Stimulated activated memory B cell treated with anti-CD40 and anti-IgM and Interleukin-4, amounts not matched to agents 10 μg/mL and 1 μg/mL and 100 μg/mL, for 72 hours (primary cell): ENCODE measurements at regions not wholly inside any gene's neighbourhood (a gene's known extent, or its start where the extent isn't known, plus 50 kb on each side); places are given as distances from the start of the nearest gene placed in this dataset.

Source experiments
- ATAC-seq: fragments of 150-1000 bp; cut with Tn5 transposase; 2 replicates; pipeline ENCODE4 v1.10.0; 2021
- H3K27ac Mint-ChIP-seq: one replicate; pipeline ENCODE4 v1.8.0; 2022; ENCODE audit warnings: mild to moderate bottlenecking, mixed read lengths
- H3K27me3 Mint-ChIP-seq: one replicate; pipeline ENCODE4 v1.8.0; 2022; ENCODE audit warnings: mixed read lengths
- H3K36me3 Mint-ChIP-seq: one replicate; pipeline ENCODE4 v1.8.0; 2022; ENCODE audit warnings: mixed read lengths
- H3K4me1 Mint-ChIP-seq: one replicate; pipeline ENCODE4 v1.8.0; 2022; ENCODE audit warnings: mixed read lengths
- H3K4me3 Mint-ChIP-seq: one replicate; pipeline ENCODE4 v1.8.0; 2022; ENCODE audit warnings: mild to moderate bottlenecking, moderate library complexity, mixed read lengths
- H3K9me3 Mint-ChIP-seq: one replicate; pipeline ENCODE4 v1.8.0; 2022; ENCODE audit warnings: mixed read lengths

DNA sequence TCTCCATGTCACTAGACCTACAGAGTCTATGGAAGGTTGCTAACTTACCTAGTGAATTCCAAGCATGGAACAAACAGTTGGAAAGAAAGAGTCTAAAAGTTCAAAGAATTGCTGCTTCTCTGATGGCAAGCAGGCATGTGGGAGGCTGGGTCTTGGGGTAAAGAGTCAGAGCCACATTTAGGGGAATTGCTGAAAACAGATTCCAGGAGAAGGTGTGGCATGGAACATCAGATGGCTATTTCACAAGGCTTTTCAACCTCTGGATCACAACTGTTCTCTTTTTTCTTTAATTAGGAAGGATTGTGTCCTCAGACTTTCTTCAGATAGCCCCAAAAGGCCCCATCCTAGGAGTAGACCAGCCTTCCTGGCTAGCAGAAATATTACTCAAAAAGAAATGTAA is 601.5 kb downstream of the MAFB start:
- Mint-ChIP-seq H3K4me1 (no peaks in the 10 kb centered on the region), H3K27ac (no peak overlapping the region), H3K9me3 (peaks cover 9% of the 10 kb centered on the region), H3K27me3 (peaks cover 9% of the 10 kb centered on the region), H3K36me3 (no peaks in the 10 kb centered on the region), H3K4me3 (no peak overlapping the region)
- ATAC-seq = no peak

DNA sequence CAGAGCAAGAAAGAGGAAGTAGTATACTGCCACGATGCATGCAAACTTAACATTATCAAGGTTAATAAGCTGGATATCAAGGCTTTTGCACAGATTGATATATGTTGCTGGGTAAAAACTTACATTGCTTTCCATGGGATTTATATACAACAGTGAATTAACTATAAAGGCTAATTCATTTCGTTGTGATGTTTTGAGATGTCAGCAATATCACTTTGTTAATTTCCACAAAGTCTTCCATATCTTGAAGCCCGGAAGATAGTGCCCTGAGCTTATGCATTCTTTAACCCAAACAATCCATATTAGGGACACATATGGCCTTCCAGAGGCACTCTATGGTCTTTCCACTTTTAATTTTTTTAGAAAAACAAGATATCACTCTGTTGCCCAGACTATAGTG is 603.5 kb downstream of the MAFB start:
- Mint-ChIP-seq H3K4me3 (no peak overlapping the region), H3K27ac (no peak overlapping the region), H3K27me3 (peaks cover 9% of the 10 kb centered on the region), H3K9me3 (peaks cover 3% of the 10 kb centered on the region), H3K4me1 (no peaks in the 10 kb centered on the region), H3K36me3 (no peaks in the 10 kb centered on the region)
- no peak for ATAC-seq

- peaks cover 3% of the 10 kb centered on the region for H3K9me3 Mint-ChIP-seq
- H3K4me1 Mint-ChIP-seq = no peaks in the 10 kb centered on the region
- no peak for ATAC-seq
- no peaks in the 10 kb centered on the region for H3K36me3 Mint-ChIP-seq
- H3K27ac Mint-ChIP-seq = no peak overlapping the region
- peaks cover 9% of the 10 kb centered on the region for H3K27me3 Mint-ChIP-seq
- no peak overlapping the region for H3K4me3 Mint-ChIP-seq
Measured at GRCh38 chr20:40082436-40082835, 606.6 kb downstream of the MAFB start.

GRCh38 chr20:40081653-40082052 is 607.4 kb downstream of the MAFB start:
- no peak for ATAC-seq
- Mint-ChIP-seq H3K4me1 (no peaks in the 10 kb centered on the region), H3K36me3 (no peaks in the 10 kb centered on the region), H3K9me3 (peaks cover 3% of the 10 kb centered on the region), H3K27ac (no peak overlapping the region), H3K27me3 (peaks cover 9% of the 10 kb centered on the region), H3K4me3 (no peak overlapping the region)

- Mint-ChIP-seq H3K4me3 (no peak overlapping the region), H3K9me3 (peaks cover 3% of the 10 kb centered on the region), H3K27me3 (peaks cover 9% of the 10 kb centered on the region), H3K27ac (no peak overlapping the region), H3K36me3 (no peaks in the 10 kb centered on the region), H3K4me1 (no peaks in the 10 kb centered on the region)
- peak; percentile 12 for ATAC-seq
Measured at GRCh38 chr20:40080041-40080652, 608.9 kb downstream of the MAFB start.

DNA sequence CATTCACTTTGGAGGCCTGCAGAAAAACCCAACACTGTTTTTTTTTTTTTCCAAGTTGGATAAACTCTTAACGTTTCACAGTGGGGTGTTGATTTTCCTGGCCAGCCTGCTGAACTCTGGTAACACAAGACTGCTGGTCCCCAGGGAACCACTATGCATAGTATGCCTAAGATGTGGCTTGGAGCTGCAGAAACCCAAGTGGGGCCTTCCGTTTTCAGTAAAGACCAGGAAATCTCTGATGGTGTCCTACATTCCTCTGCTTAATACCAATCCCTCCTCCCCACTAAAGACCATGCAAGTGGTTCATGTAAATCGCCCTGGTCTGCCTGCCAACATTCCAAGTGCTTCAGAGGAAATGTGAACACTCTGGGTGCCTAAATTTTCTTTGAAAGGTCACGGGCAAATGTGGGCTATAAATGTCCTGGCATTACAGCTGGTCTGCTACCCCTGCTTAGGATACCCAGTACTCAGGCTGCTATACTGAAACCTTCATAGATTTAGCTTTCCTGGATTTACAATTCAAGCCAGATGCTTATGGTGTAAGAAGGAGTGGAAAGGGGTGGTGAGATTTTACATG is 615.4 kb downstream of the MAFB start:
- ATAC-seq = no peak
- Mint-ChIP-seq H3K36me3 (no peaks in the 10 kb centered on the region), H3K27ac (no peak overlapping the region), H3K27me3 (peaks cover 9% of the 10 kb centered on the region), H3K4me3 (no peak overlapping the region), H3K4me1 (no peaks in the 10 kb centered on the region), H3K9me3 (peaks cover 5% of the 10 kb centered on the region)

DNA sequence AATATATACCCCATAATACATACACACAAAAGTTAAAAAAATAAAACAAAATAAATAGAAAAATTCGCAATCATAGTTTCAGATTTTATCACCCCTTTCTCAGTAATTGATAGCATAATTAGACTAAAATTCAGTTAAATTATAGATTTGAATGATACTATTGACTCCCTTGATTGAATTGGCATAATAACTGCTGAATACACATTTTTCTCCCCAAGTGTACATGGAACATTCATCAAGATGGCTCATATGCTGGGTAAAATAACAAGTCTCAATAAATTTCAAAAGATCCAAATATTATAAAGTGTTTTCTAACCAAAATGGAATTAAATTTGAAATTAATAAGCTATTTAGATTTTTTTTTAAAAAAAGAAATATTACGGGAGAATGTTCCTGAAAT is 616.1 kb downstream of the MAFB start:
- no peak overlapping the region for H3K4me3 Mint-ChIP-seq
- no peaks in the 10 kb centered on the region for H3K4me1 Mint-ChIP-seq
- H3K27ac Mint-ChIP-seq = no peak overlapping the region
- peaks cover 9% of the 10 kb centered on the region for H3K9me3 Mint-ChIP-seq
- ATAC-seq = no peak
- H3K36me3 Mint-ChIP-seq = no peaks in the 10 kb centered on the region
- peaks cover 16% of the 10 kb centered on the region for H3K27me3 Mint-ChIP-seq

GRCh38 chr20:40056171-40056570 is 632.9 kb downstream of the MAFB start:
- ATAC-seq = no peak
- Mint-ChIP-seq H3K4me3 (no peak overlapping the region), H3K36me3 (no peaks in the 10 kb centered on the region), H3K27ac (no peak overlapping the region), H3K4me1 (no peaks in the 10 kb centered on the region), H3K9me3 (peaks cover 4% of the 10 kb centered on the region), H3K27me3 (peaks cover 22% of the 10 kb centered on the region)

GRCh38 chr20:40055711-40056110 is 633.3 kb downstream of the MAFB start:
- H3K4me3 Mint-ChIP-seq = no peak overlapping the region
- H3K27me3 Mint-ChIP-seq = peaks cover 22% of the 10 kb centered on the region
- no peaks in the 10 kb centered on the region for H3K36me3 Mint-ChIP-seq
- no peaks in the 10 kb centered on the region for H3K9me3 Mint-ChIP-seq
- H3K27ac Mint-ChIP-seq = no peak overlapping the region
- H3K4me1 Mint-ChIP-seq = no peaks in the 10 kb centered on the region
- no peak for ATAC-seq

DNA sequence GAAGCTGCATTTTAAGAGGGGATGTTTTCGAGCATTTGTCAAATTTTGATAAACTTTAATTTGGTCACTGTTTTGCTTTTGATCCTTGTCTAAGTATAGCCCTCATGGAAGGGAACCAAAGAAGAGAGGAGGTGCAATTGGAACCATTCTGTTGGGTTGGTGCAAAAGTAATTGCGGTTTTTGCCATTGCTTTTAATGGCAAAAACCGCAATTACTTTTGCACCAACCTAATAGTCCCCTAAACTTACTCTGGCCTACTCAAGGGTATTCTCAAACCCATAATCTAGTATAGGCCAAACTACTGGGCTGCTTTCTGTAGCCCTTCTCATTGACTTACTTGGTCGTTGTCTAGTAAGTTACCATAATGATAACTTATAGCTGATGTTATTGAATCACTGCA is 634.7 kb downstream of the MAFB start:
- Mint-ChIP-seq H3K4me3 (no peak overlapping the region), H3K4me1 (no peaks in the 10 kb centered on the region), H3K36me3 (no peaks in the 10 kb centered on the region), H3K27me3 (peaks cover 22% of the 10 kb centered on the region), H3K27ac (no peak overlapping the region), H3K9me3 (no peaks in the 10 kb centered on the region)
- ATAC-seq = no peak

GRCh38 chr20:40050596-40050995 is 638.4 kb downstream of the MAFB start:
- H3K9me3 Mint-ChIP-seq = no peaks in the 10 kb centered on the region
- H3K36me3 Mint-ChIP-seq = no peaks in the 10 kb centered on the region
- no peak for ATAC-seq
- H3K4me3 Mint-ChIP-seq = no peak overlapping the region
- H3K27ac Mint-ChIP-seq = no peak overlapping the region
- no peaks in the 10 kb centered on the region for H3K4me1 Mint-ChIP-seq
- peaks cover 22% of the 10 kb centered on the region for H3K27me3 Mint-ChIP-seq

GRCh38 chr20:40049854-40050253 is 639.2 kb downstream of the MAFB start:
- no peak overlapping the region for H3K27ac Mint-ChIP-seq
- peaks cover 22% of the 10 kb centered on the region for H3K27me3 Mint-ChIP-seq
- no peaks in the 10 kb centered on the region for H3K36me3 Mint-ChIP-seq
- H3K4me3 Mint-ChIP-seq = no peak overlapping the region
- H3K4me1 Mint-ChIP-seq = no peaks in the 10 kb centered on the region
- H3K9me3 Mint-ChIP-seq = no peaks in the 10 kb centered on the region
- ATAC-seq = no peak

DNA sequence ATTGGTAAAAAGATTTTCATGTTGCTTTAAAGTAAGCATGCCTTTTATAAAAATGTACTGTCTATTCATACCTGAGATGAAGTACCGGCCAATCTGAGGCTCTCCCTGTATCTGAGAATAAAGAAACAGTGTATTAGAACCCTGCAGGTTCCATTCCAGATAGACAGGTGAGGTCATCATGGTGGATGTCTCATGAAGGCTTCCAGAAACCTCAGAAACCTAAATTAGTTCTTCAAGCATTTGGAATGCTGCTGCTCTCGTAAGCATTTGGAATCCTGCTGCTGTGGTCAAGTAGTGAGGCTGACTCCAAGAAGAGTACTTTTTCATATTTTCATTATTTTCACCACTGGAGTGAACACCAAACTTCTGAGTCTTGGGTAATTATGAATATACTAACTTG is 642.3 kb downstream of the MAFB start:
- ATAC-seq = no peak
- Mint-ChIP-seq H3K27ac (no peak overlapping the region), H3K27me3 (no peaks in the 10 kb centered on the region), H3K9me3 (no peaks in the 10 kb centered on the region), H3K4me1 (no peaks in the 10 kb centered on the region), H3K4me3 (no peak overlapping the region), H3K36me3 (no peaks in the 10 kb centered on the region)

- Mint-ChIP-seq H3K27ac (no peak overlapping the region), H3K9me3 (no peaks in the 10 kb centered on the region), H3K36me3 (no peaks in the 10 kb centered on the region), H3K4me1 (no peaks in the 10 kb centered on the region), H3K27me3 (peaks cover 11% of the 10 kb centered on the region), H3K4me3 (no peak overlapping the region)
- ATAC-seq = no peak
Measured at GRCh38 chr20:40037511-40037910, 651.5 kb downstream of the MAFB start.

- no peak for ATAC-seq
- Mint-ChIP-seq H3K27me3 (peaks cover 39% of the 10 kb centered on the region), H3K4me1 (no peaks in the 10 kb centered on the region), H3K9me3 (no peaks in the 10 kb centered on the region), H3K27ac (no peak overlapping the region), H3K36me3 (no peaks in the 10 kb centered on the region), H3K4me3 (no peak overlapping the region)
Measured at GRCh38 chr20:40029589-40029988, 659.4 kb downstream of the MAFB start.

DNA sequence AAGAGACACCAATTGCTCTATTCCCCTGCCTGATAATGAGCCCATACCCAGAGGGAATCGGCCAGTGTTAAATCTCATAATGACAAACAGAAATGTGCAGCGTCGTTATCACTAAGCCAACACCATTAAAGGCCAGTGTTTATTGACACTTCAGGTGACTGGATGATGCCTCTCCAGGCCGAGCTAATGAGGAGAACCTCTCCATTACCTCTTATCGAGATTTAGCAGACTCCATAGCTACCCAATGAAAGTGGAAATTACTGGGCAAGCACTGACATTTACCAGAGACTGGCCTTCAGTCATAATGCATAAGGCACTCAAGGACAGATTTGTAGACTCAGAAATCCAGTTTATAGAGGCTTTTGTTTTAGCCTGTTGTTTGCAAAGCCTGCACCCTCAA is 669.5 kb downstream of the MAFB start:
- peaks cover 11% of the 10 kb centered on the region for H3K27me3 Mint-ChIP-seq
- H3K4me1 Mint-ChIP-seq = no peaks in the 10 kb centered on the region
- H3K36me3 Mint-ChIP-seq = no peaks in the 10 kb centered on the region
- no peak overlapping the region for H3K4me3 Mint-ChIP-seq
- H3K9me3 Mint-ChIP-seq = no peaks in the 10 kb centered on the region
- ATAC-seq = no peak
- no peak overlapping the region for H3K27ac Mint-ChIP-seq
